Eye (tissue), 1 donor: ENCODE measurements at regions not wholly inside any gene's neighbourhood (a gene's known extent, or its start where the extent isn't known, plus 50 kb on each side); places are given as distances from the start of the nearest gene placed in this dataset.
"Not testable (repeated sequence)": the region's sequence is repeated elsewhere in the genome, so short reads cannot be mapped to it uniquely, and the experiment has no call there.

ENCODE experiments used
- DNase-seq: peaks from one replicate; pipeline ENCODE4 v3.0.0-alpha.2; 2015

GRCh38 chr2:210730672-210731071 is 174.3 kb downstream of the CPS1 start:
- DNase-seq: no peak

- DNase-seq: peak; percentile 13
Observed at GRCh38 chr2:210746826-210747225, 190.4 kb downstream of the CPS1 start.

- no peak for DNase-seq
Observed at GRCh38 chr2:210752532-210752931, 196.1 kb downstream of the CPS1 start.

GRCh38 chr2:210753386-210753785 is 197.0 kb downstream of the CPS1 start:
- no peak for DNase-seq

GRCh38 chr2:210756855-210757254 is 200.5 kb downstream of the CPS1 start:
- no peak for DNase-seq

- no peak for DNase-seq
Observed at GRCh38 chr2:210762604-210763588, 206.5 kb downstream of the CPS1 start.

GRCh38 chr2:210768329-210768910 is 212.0 kb downstream of the CPS1 start:
- no peak for DNase-seq

- no peak for DNase-seq
Observed at GRCh38 chr2:210776756-210777155, 220.4 kb downstream of the CPS1 start.

GRCh38 chr2:210782222-210782621 is 225.8 kb downstream of the CPS1 start:
- DNase-seq: no peak

GRCh38 chr2:210787831-210788230 is 231.4 kb downstream of the CPS1 start:
- not testable (repeated sequence) for DNase-seq

- peak; percentile 66 for DNase-seq
Observed at GRCh38 chr2:210792000-210792399, 235.6 kb downstream of the CPS1 start.

GRCh38 chr2:210795506-210795905 is 239.1 kb downstream of the CPS1 start:
- DNase-seq: no peak

- no peak for DNase-seq
Observed at GRCh38 chr2:210798180-210798579, 241.8 kb downstream of the CPS1 start.

GRCh38 chr2:210814251-210815025 is 258.0 kb downstream of the CPS1 start:
- DNase-seq: no peak

- no peak for DNase-seq
Observed at GRCh38 chr2:210816769-210817168, 260.4 kb downstream of the CPS1 start.

GRCh38 chr2:210818473-210818872 is 262.1 kb downstream of the CPS1 start:
- no peak for DNase-seq

- no peak for DNase-seq
Observed at GRCh38 chr2:210833403-210833802, 277.0 kb downstream of the CPS1 start.

GRCh38 chr2:210839034-210839433 is 282.6 kb downstream of the CPS1 start:
- no peak for DNase-seq

- no peak for DNase-seq
Observed at GRCh38 chr2:210839450-210839849, 283.1 kb downstream of the CPS1 start.

GRCh38 chr2:210842896-210843295 is 286.5 kb downstream of the CPS1 start:
- no peak for DNase-seq

GRCh38 chr2:210844016-210844415 is 287.6 kb downstream of the CPS1 start:
- DNase-seq: no peak

- no peak for DNase-seq
Observed at GRCh38 chr2:210859314-210859713, 302.9 kb downstream of the CPS1 start.

- no peak for DNase-seq
Observed at GRCh38 chr2:210860276-210860675, 303.9 kb downstream of the CPS1 start.
